ENCODE measurements at regions not wholly inside any gene's neighbourhood (a gene's known extent, or its start where the extent isn't known, plus 50 kb on each side); places are given as distances from the start of the nearest gene placed in this dataset.

- no peak for DNase-seq (ENCODE audit: low read depth in 2 of 2)
Measured at GRCh38 chr10:128421371-128422160, 295.3 kb upstream of the MKI67 start.

GRCh38 chr10:128422190-128422589 lies 296.0 kb upstream of the MKI67 start:
- no peak for DNase-seq (ENCODE audit: low read depth in 2 of 2)

GRCh38 chr10:128422999-128423398 lies 296.8 kb upstream of the MKI67 start:
- DNase-seq (ENCODE audit: low read depth in 2 of 2): no peak

- no peak for DNase-seq (ENCODE audit: low read depth in 2 of 2)
Measured at GRCh38 chr10:128429321-128429720, 303.1 kb upstream of the MKI67 start.

- DNase-seq (ENCODE audit: low read depth in 2 of 2): no peak
Measured at GRCh38 chr10:128429835-128430513, 303.8 kb upstream of the MKI67 start.

GRCh38 chr10:128431083-128431482 lies 304.9 kb upstream of the MKI67 start:
- no peak for DNase-seq (ENCODE audit: low read depth in 2 of 2)

- DNase-seq (ENCODE audit: low read depth in 2 of 2): no peak
Measured at GRCh38 chr10:128431506-128431905, 305.3 kb upstream of the MKI67 start.

- no peak for DNase-seq (ENCODE audit: low read depth in 2 of 2)
Measured at GRCh38 chr10:128432011-128432410, 305.8 kb upstream of the MKI67 start.

- DNase-seq (ENCODE audit: low read depth in 2 of 2): no peak
Measured at GRCh38 chr10:128432423-128432822, 306.2 kb upstream of the MKI67 start.

GRCh38 chr10:128435811-128436210 lies 309.6 kb upstream of the MKI67 start:
- no peak for DNase-seq (ENCODE audit: low read depth in 2 of 2)

- DNase-seq (ENCODE audit: low read depth in 2 of 2): no peak
Measured at GRCh38 chr10:128437786-128438345, 311.6 kb upstream of the MKI67 start.

- no peak for DNase-seq (ENCODE audit: low read depth in 2 of 2)
Measured at GRCh38 chr10:128438417-128439063, 312.3 kb upstream of the MKI67 start.

GRCh38 chr10:128440513-128441160 lies 314.4 kb upstream of the MKI67 start:
- DNase-seq (ENCODE audit: low read depth in 2 of 2): no peak

GRCh38 chr10:128443925-128444518 lies 317.8 kb upstream of the MKI67 start:
- no peak for DNase-seq (ENCODE audit: low read depth in 2 of 2)

GRCh38 chr10:128448796-128449195 lies 322.6 kb upstream of the MKI67 start:
- no peak for DNase-seq (ENCODE audit: low read depth in 2 of 2)

GRCh38 chr10:128451879-128452278 lies 325.7 kb upstream of the MKI67 start:
- DNase-seq (ENCODE audit: low read depth in 2 of 2): no peak

GRCh38 chr10:128456271-128456670 lies 330.0 kb upstream of the MKI67 start:
- DNase-seq (ENCODE audit: low read depth in 2 of 2): no peak

- no peak for DNase-seq (ENCODE audit: low read depth in 2 of 2)
Measured at GRCh38 chr10:128457136-128457535, 330.9 kb upstream of the MKI67 start.

GRCh38 chr10:128461991-128462390 lies 335.8 kb upstream of the MKI67 start:
- no peak for DNase-seq (ENCODE audit: low read depth in 2 of 2)

GRCh38 chr10:128462844-128463243 lies 336.6 kb upstream of the MKI67 start:
- DNase-seq (ENCODE audit: low read depth in 2 of 2): no peak

- DNase-seq (ENCODE audit: low read depth in 2 of 2): no peak
Measured at GRCh38 chr10:128463991-128464760, 338.0 kb upstream of the MKI67 start.

All from stimulated activated CD8-positive, alpha-beta memory T cell treated with anti-CD3 and anti-CD28 coated beads, Interleukin-7, amount 100 ng/mL, for 1 hour (primary cell).